ENCODE measurements at regions not wholly inside any gene's neighbourhood (a gene's known extent, or its start where the extent isn't known, plus 50 kb on each side); places are given as distances from the start of the nearest gene placed in this dataset.
A peak's percentile ranks its signal among the peaks of the same experiment; 100 is the strongest.

- 84 to 91% (median 87%) methylated on average over 7 to 8 of the region's 8 CpGs for WGBS, 4 donors
- H3K27ac ChIP-seq = no peak overlapping the region
- H3K9me3 ChIP-seq (replicated peaks in 1 of 3) = no peaks in the 10 kb centered on the region
Observed at GRCh38 chr17:62860962-62861873, 53.1 kb upstream of the MARCHF10 start.

GRCh38 chr17:62859146-62859545 lies 51.0 kb upstream of the MARCHF10 start:
- H3K27me3 ChIP-seq = no peaks in the 10 kb centered on the region
- no peaks in the 10 kb centered on the region for H3K4me1 ChIP-seq (replicated peaks in 1 of 2)
- DNase-seq = peak in 2 of 7 donors; percentile 39 to 42
- no peaks in the 10 kb centered on the region for H3K36me3 ChIP-seq (replicated peaks in 1 of 2)
- H3K4me3 ChIP-seq = no peak overlapping the region
- H3K27ac ChIP-seq = no peak overlapping the region
- H3K9me3 ChIP-seq (replicated peaks in 1 of 3) = no peaks in the 10 kb centered on the region
- TF ChIP-seq POLR2A (IDR thresholded peaks at IDR 0.05) (no peak), CTCF (IDR thresholded peaks at IDR 0.05) (no peak)
- WGBS, 4 donors = 33 to 67% (median 56%) methylated on average over 3 of the region's 3 CpGs
- intact Hi-C loops (cut with DNase I) = no loop called here

More at GRCh38 chr17:62860962-62861873, 53.1 kb upstream of the MARCHF10 start:
- TF ChIP-seq POLR2A (IDR thresholded peaks at IDR 0.05) = no peak
- no peak for TF ChIP-seq CTCF (IDR thresholded peaks at IDR 0.05)
- intact Hi-C loops (cut with DNase I) = no loop called here
- H3K4me1 ChIP-seq (replicated peaks in 1 of 2) = no peaks in the 10 kb centered on the region
- DNase-seq = peak in 1 of 7 donors; percentile 6
- no peak overlapping the region for H3K4me3 ChIP-seq
- no peaks in the 10 kb centered on the region for H3K27me3 ChIP-seq
- H3K36me3 ChIP-seq (replicated peaks in 1 of 2) = no peaks in the 10 kb centered on the region
